Spleen (tissue), 11 donors: ENCODE measurements at regions not wholly inside any gene's neighbourhood (a gene's known extent, or its start where the extent isn't known, plus 50 kb on each side); places are given as distances from the start of the nearest gene placed in this dataset.

Source experiments
- DNase-seq: peaks from one replicate; pipeline ENCODE4 v3.0.0-alpha.2; 2020
- H3K27ac ChIP-seq, 8 donors: fragments of 200-600 bp; sonication (generic) in 7 of 8; 1 replicate in 4 of 8; 2 replicates in 4 of 8; pipeline versions ENCODE4 v1.5.0 to v1.8.0; 2016 to 2021; ENCODE audit warnings: inconsistent platforms in 4 of 8, mild to moderate bottlenecking in 4 of 8, moderate library complexity in 1 of 8
- H3K27me3 ChIP-seq, 7 donors: fragments of 200-600 bp; sonication (generic) in 6 of 7; replicated peaks in 1 of 7; 1 replicate in 4 of 7; 2 replicates in 3 of 7; pipeline versions ENCODE4 v1.5.0 to v1.8.0; 2016 to 2021; ENCODE audit warnings: inconsistent platforms in 3 of 7, mild to moderate bottlenecking in 1 of 7
- H3K36me3 ChIP-seq, 6 donors: fragments of 200-600 bp; sonication (generic) in 5 of 6; 1 replicate in 4 of 6; 2 replicates in 2 of 6; pipeline versions ENCODE4 v1.5.0 to v1.8.0; 2016 to 2021; ENCODE audit warnings: inconsistent platforms in 2 of 6
- H3K4me1 ChIP-seq, 6 donors: fragments of 200-600 bp; sonication (generic) in 5 of 6; 1 replicate in 3 of 6; 2 replicates in 3 of 6; pipeline versions ENCODE4 v1.5.0 to v1.8.0; 2016 to 2021; ENCODE audit warnings: inconsistent platforms in 3 of 6
- H3K4me3 ChIP-seq, 8 donors: fragments of 200-600 bp; sonication (generic) in 7 of 8; 1 replicate in 4 of 8; 2 replicates in 4 of 8; pipeline versions ENCODE4 v1.5.0 to v1.8.0; 2016 to 2021; ENCODE audit warnings: inconsistent platforms in 4 of 8, mild to moderate bottlenecking in 4 of 8, moderate library complexity in 2 of 8
- H3K9me3 ChIP-seq, 8 donors: fragments of 200-600 bp; sonication (generic) in 7 of 8; 1 replicate in 4 of 8; 2 replicates in 4 of 8; pipeline versions ENCODE4 v1.5.0 to v1.8.0; 2016 to 2021; ENCODE audit warnings: inconsistent platforms in 4 of 8
- POLR2A ChIP-seq, 3 donors: fragments of 450-650 bp; IDR thresholded peaks; one replicate each; pipeline ENCODE4 v1.5.1; 2017; ENCODE audit warnings: antibody characterized with exemption in 3 of 3, mild to moderate bottlenecking in 1 of 3
- POLR2AphosphoS5 ChIP-seq, 3 donors: sonication (generic); formaldehyde crosslinking; IDR thresholded peaks; one replicate each; pipeline ENCODE4 v1.5.1; 2017; ENCODE audit warnings: antibody characterized with exemption in 3 of 3
- WGBS, 5 donors: extraction: QIAGEN DNeasy Blood & Tissue Kit in 3 of 5; methylation state at CpG; one replicate each; pipeline versions ENCODE4 v1.1.5 to v1.1.7; 2013 to 2018; 5-methylcytosine and 5-hydroxymethylcytosine counted together
- intact Hi-C: fragments of 100-400 bp; cut with DNase I; formaldehyde crosslinking; loops from one replicate; pipeline ENCODE4 v1.15.0; 2023; ENCODE audit warnings: low total_unique reads
- TF ChIP-seq, protein P1 (sequence below), 11 experiments: fragments of 200-600 bp in 7 of 11; fragments of 450-650 bp in 4 of 11; sonication (generic) in 4 of 11; IDR thresholded peaks in 8 of 11; conservative IDR thresholded peaks in 3 of 11; 1 replicate in 7 of 11; 2 replicates in 4 of 11; pipeline versions ENCODE4 v1.4.0 to v1.8.0; 2016 to 2021; ENCODE audit warnings: antibody characterized with exemption in 11 of 11, inconsistent platforms in 4 of 11, mild to moderate bottlenecking in 1 of 11
- donor health status: healthy with polysubstance abuse.
- donor health status: DM: no; HTN: no; CAD: no; lungs with moderate emphysema.
- donor health status: DM: no; HTN: no; CAD: no.
- donor health status: Bipolar disorder and iron deficiency.
- donor health status: healthy.
- donor health status: DM: no; HTN: no; CAD: no.
- donor health status: DM: yes; HTN: yes; CAD: no.

DNA sequence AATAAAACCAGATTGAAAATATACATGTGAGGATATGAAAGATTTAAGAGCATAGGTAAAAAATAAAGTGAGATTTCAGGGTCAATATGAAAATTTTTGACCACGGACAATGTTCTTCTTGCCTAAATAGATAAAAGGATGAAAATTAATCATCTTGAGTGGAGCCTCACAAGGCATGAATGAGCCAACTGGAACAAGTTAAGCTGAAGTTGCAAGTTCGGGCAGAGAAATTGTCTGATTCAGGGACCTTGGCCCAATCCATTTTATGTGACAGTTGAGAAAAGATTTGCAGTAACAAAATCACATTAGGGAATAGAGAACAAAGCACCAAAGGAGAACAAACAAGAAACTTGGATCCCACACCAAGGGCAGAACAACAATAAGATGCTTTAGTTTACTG is 305.3 kb downstream of the TMX3 start:
- 70 to 81% (median 74%) methylated on average over 2 of the region's 2 CpGs for WGBS, 5 donors
- no peaks in the 10 kb centered on the region for H3K4me1 ChIP-seq
- TF ChIP-seq, protein P1, sequence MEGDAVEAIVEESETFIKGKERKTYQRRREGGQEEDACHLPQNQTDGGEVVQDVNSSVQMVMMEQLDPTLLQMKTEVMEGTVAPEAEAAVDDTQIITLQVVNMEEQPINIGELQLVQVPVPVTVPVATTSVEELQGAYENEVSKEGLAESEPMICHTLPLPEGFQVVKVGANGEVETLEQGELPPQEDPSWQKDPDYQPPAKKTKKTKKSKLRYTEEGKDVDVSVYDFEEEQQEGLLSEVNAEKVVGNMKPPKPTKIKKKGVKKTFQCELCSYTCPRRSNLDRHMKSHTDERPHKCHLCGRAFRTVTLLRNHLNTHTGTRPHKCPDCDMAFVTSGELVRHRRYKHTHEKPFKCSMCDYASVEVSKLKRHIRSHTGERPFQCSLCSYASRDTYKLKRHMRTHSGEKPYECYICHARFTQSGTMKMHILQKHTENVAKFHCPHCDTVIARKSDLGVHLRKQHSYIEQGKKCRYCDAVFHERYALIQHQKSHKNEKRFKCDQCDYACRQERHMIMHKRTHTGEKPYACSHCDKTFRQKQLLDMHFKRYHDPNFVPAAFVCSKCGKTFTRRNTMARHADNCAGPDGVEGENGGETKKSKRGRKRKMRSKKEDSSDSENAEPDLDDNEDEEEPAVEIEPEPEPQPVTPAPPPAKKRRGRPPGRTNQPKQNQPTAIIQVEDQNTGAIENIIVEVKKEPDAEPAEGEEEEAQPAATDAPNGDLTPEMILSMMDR (IDR thresholded peaks at IDR 0.05 in 8 of 11, conservative IDR thresholded peaks at IDR 0.05 in 3 of 11), result no peak
- no peak for TF ChIP-seq POLR2A (IDR thresholded peaks at IDR 0.05)
- TF ChIP-seq POLR2AphosphoS5 (IDR thresholded peaks at IDR 0.05), result no peak
- no peaks in the 10 kb centered on the region for H3K9me3 ChIP-seq
- H3K36me3 ChIP-seq, result no peaks in the 10 kb centered on the region
- H3K27me3 ChIP-seq, result no peaks in the 10 kb centered on the region
- DNase-seq, result no peak
- intact Hi-C loops, result no loop called here
- H3K4me3 ChIP-seq, result no peak overlapping the region
- no peak overlapping the region for H3K27ac ChIP-seq

DNA sequence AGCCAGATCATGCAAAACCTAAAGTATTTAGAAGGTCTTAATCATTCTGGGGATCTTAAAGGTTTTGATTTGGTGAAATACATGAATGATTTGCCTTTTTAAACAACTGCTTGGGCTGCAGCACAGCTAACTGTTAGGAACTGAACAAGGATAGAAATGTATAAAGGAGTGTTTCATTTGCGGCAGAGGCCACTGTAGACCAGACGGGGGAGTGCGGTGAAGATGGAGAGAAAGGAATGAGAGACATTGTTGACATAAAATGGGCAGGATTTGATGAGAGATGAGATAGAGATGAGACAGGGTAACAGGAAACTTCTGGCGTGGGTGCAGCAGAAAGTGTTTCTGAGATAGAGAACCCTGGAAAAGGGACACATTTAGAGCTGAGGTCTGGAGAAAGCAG is 308.1 kb downstream of the TMX3 start:
- H3K4me1 ChIP-seq, result no peaks in the 10 kb centered on the region
- intact Hi-C loops, result no loop called here
- no peak overlapping the region for H3K4me3 ChIP-seq
- H3K9me3 ChIP-seq, result peaks cover 0 to 5% (median 0%) of the 10 kb centered on the region in 8 donors
- H3K36me3 ChIP-seq, result no peaks in the 10 kb centered on the region
- H3K27ac ChIP-seq, result no peak overlapping the region
- TF ChIP-seq POLR2A (IDR thresholded peaks at IDR 0.05) (no peak), POLR2AphosphoS5 (IDR thresholded peaks at IDR 0.05) (no peak)
- TF ChIP-seq, protein P1 (IDR thresholded peaks at IDR 0.05 in 8 of 11, conservative IDR thresholded peaks at IDR 0.05 in 3 of 11), result no peak
- WGBS, 5 donors, result 67 to 80% (median 71%) methylated on average over 4 of the region's 4 CpGs
- DNase-seq, result no peak
- H3K27me3 ChIP-seq, result no peaks in the 10 kb centered on the region

DNA sequence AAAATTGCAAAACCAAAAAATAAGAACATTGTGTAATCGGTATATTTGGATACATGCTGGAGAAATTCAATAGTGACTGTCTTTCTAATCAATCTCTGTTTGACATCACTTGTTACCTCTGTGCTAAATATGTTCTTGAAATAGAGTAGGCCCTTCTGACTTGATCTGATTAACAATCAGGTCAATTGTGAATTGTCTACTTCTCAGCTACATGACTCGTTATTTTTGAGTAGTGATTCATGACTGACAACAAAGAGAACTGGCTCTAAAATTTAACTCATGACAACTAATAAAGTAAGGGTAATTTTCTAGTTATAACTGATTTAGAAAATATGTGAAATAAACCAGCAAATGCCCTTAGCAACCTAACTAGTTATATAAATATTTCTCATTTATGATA is 312.1 kb downstream of the TMX3 start:
- Histone ChIP-seq H3K36me3 (no peaks in the 10 kb centered on the region), H3K4me1 (no peaks in the 10 kb centered on the region), H3K4me3 (no peak overlapping the region), H3K27ac (no peak overlapping the region), H3K27me3 (no peaks in the 10 kb centered on the region), H3K9me3 (peaks cover 0 to 5% (median 0%) of the 10 kb centered on the region in 8 donors)
- intact Hi-C loops, result no loop called here
- 65 to 75% (median 70%) methylated on average over 2 of the region's 2 CpGs for WGBS, 5 donors
- TF ChIP-seq, protein P1 (IDR thresholded peaks at IDR 0.05 in 8 of 11, conservative IDR thresholded peaks at IDR 0.05 in 3 of 11), result no peak
- TF ChIP-seq POLR2A (IDR thresholded peaks at IDR 0.05) (no peak), POLR2AphosphoS5 (IDR thresholded peaks at IDR 0.05) (no peak)
- no peak for DNase-seq

- DNase-seq, result no peak
- intact Hi-C loops, result no loop called here
- Histone ChIP-seq H3K36me3 (no peaks in the 10 kb centered on the region), H3K4me3 (no peak overlapping the region), H3K27ac (no peak overlapping the region), H3K9me3 (peaks cover 0 to 5% (median 0%) of the 10 kb centered on the region in 8 donors), H3K4me1 (no peaks in the 10 kb centered on the region), H3K27me3 (no peaks in the 10 kb centered on the region)
- TF ChIP-seq, protein P1 (IDR thresholded peaks at IDR 0.05 in 8 of 11, conservative IDR thresholded peaks at IDR 0.05 in 3 of 11), result no peak
- TF ChIP-seq POLR2AphosphoS5 (IDR thresholded peaks at IDR 0.05) (no peak), POLR2A (IDR thresholded peaks at IDR 0.05) (no peak)
- 76 to 86% (median 80%) methylated on average over 3 of the region's 3 CpGs for WGBS, 5 donors
Observed at GRCh38 chr18:68400889-68401288, 314.0 kb downstream of the TMX3 start.
